AG10803 (cell line): ENCODE measurements at regions not wholly inside any gene's neighbourhood (a gene's known extent, or its start where the extent isn't known, plus 50 kb on each side); places are given as distances from the start of the nearest gene placed in this dataset.

Source experiments
- DNase-seq: peaks from one replicate; pipeline ENCODE4 v3.0.0; 2010; ENCODE audit warnings: low read depth
- H3K4me3 ChIP-seq: 2 replicates; pipeline ENCODE4 v1.5.1; 2011; ENCODE audit warnings: mild to moderate bottlenecking, low read length, control low read depth
- TF ChIP-seq, protein P1 (sequence below): conservative IDR thresholded peaks from 2 replicates; pipeline ENCODE4 v1.5.1; 2011; ENCODE audit warnings: mild to moderate bottlenecking, low read length, control low read depth, inconsistent platforms

DNA sequence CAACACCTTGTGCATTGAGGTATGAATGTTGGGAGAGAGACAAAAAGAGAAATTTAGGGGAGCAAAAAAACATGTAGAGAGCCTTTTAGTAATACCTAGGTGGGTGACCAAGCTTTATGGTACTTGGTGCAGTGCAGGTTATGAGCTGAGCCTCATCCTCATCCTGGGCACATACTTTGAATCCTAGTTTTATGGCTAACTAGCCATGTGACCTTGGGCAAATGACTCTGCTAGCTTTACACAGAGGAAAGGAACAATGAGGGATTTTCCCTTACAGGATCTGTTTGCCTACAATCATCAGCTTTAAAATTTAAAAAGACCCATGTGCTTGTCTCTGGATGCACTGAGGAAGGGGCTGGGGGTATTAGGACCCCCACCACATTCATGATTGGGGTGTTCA is 187.8 kb upstream of the ISX start:
- no peak overlapping the region for H3K4me3 ChIP-seq
- TF ChIP-seq, protein P1, sequence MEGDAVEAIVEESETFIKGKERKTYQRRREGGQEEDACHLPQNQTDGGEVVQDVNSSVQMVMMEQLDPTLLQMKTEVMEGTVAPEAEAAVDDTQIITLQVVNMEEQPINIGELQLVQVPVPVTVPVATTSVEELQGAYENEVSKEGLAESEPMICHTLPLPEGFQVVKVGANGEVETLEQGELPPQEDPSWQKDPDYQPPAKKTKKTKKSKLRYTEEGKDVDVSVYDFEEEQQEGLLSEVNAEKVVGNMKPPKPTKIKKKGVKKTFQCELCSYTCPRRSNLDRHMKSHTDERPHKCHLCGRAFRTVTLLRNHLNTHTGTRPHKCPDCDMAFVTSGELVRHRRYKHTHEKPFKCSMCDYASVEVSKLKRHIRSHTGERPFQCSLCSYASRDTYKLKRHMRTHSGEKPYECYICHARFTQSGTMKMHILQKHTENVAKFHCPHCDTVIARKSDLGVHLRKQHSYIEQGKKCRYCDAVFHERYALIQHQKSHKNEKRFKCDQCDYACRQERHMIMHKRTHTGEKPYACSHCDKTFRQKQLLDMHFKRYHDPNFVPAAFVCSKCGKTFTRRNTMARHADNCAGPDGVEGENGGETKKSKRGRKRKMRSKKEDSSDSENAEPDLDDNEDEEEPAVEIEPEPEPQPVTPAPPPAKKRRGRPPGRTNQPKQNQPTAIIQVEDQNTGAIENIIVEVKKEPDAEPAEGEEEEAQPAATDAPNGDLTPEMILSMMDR = no peak
- peak; percentile 11 for DNase-seq

GRCh38 chr22:34879001-34879400 is 187.0 kb upstream of the ISX start:
- TF ChIP-seq, protein P1 = no peak
- no peak overlapping the region for H3K4me3 ChIP-seq
- peak; percentile 78 for DNase-seq

DNA sequence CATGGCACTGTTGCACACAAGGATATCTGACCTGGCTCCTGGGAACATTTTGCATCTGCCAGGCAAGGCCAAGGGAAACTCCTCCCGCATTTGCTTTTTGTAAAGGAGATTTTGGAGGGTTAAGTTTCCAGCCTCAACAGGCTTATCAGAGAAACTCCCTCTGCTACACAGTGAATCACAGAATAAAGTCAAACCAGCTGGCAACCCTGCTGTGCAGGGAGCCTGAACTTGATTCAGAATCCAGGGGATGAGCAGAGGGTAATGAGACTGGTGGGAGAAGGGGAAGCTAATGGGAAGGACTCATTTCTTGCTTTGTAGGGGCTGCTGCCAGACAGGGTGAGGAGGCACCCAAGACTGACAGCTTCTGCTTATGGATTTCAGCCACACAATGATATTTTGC is 185.3 kb upstream of the ISX start:
- TF ChIP-seq, protein P1 = no peak

DNA sequence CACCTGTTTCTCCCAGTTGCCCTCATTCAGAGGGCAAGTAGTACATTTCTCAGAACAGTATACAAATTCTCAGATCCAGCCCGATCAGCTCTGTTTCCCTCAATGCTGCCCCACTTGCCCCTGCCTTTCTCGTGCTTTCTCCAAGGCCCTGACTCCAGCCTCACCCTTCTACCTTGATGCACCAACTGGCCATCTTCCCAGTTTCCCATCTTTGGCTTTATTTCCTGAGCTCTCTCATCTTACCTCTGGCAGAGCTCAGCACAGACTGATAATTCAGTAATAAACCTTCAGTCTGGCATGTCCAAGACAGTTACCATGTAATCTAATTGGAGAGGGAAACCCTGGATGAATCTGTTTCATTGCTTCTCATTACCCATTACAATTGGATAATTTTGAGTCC is 184.5 kb upstream of the ISX start:
- TF ChIP-seq, protein P1 = no peak
- no peak for DNase-seq
- H3K4me3 ChIP-seq = no peak overlapping the region

More for the DNA sequence above, 185.3 kb upstream of the ISX start:
- no peak overlapping the region for H3K4me3 ChIP-seq
- DNase-seq = no peak

DNA sequence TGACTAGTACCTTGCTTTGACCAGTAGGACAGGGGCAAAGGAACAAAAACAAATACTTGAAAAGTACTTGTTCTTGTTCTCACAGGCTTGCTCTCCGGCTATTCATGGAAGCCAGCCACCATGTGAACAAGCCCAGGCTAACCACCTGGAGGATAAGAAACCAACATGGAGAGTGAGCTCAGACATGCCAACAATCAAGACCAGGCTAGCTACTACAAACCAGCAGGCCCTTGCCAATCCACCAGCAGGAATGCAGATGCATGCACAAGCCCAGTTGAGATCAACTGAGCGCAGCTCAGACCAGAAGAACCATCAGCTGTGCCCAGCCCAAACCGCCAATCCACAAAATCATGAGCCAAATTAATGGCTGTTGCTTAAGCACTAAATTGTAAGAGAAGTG is 180.1 kb upstream of the ISX start:
- peak; percentile 19 for DNase-seq
- no peak overlapping the region for H3K4me3 ChIP-seq
- TF ChIP-seq, protein P1 = no peak

DNA sequence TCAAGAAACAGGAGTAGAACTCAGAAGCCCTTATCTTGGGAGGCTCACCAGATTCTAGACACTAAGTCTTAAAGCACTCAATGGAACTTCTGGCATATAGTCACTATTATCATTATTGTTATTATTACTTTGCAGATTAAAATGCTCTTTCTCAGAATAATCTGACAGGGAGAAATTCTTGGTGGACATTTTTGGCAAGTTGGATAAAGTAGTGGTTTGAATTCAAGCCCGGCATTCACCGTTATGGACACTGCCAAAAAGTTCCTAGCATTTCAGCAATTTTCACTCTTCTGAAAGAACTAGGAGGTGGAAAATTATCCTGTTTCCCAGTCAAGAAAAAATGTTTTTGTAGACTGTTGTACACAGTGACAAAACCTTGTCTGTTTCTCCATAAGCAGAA is 179.6 kb upstream of the ISX start:
- H3K4me3 ChIP-seq = no peak overlapping the region
- DNase-seq = peak; percentile 82
- TF ChIP-seq, protein P1 = no peak

DNA sequence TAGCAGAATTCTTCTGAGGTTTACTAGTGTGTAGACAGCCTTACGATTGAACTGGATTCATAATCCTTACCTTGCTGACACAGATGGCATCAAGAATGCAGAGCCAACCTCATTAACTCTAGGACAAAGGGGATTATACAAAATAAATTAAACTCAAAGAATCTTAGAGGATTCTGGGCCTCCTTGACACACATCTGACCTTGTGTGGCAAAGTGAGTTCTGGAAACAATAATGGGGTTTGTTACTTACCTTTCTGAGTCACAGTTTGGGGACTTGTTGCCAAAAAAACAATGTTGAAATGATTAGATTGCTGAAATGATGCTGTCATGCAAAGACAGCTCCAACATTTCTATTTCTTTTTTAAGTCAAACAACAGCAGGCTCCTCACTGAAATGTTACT is 179.1 kb upstream of the ISX start:
- no peak overlapping the region for H3K4me3 ChIP-seq
- DNase-seq = peak; percentile 65
- TF ChIP-seq, protein P1 = no peak
